Suprapubic skin (tissue), 4 donors: ENCODE measurements at regions not wholly inside any gene's neighbourhood (a gene's known extent, or its start where the extent isn't known, plus 50 kb on each side); places are given as distances from the start of the nearest gene placed in this dataset.

Experiments used
- DNase-seq, 2 donors: peaks; one replicate each; pipeline ENCODE4 v3.0.0-alpha.2; 2019; ENCODE audit warnings: low spot score in 2 of 2
- H3K27ac ChIP-seq: fragments of 200-600 bp; sonication (generic); one replicate; pipeline ENCODE4 v1.5.1; 2019
- H3K27me3 ChIP-seq: fragments of 200-600 bp; sonication (generic); one replicate; pipeline ENCODE4 v1.5.1; 2019
- H3K36me3 ChIP-seq: fragments of 200-600 bp; sonication (generic); one replicate; pipeline ENCODE4 v1.5.1; 2019
- H3K4me1 ChIP-seq: fragments of 200-600 bp; sonication (generic); one replicate; pipeline ENCODE4 v1.5.1; 2019
- H3K4me3 ChIP-seq: fragments of 200-600 bp; sonication (generic); one replicate; pipeline ENCODE4 v1.5.1; 2019; ENCODE audit warnings: mild to moderate bottlenecking
- H3K9me3 ChIP-seq: fragments of 200-600 bp; sonication (generic); one replicate; pipeline ENCODE4 v1.5.1; 2019
- CTCF ChIP-seq, 2 donors: fragments of 200-600 bp in 1 of 2; fragments of 450-650 bp in 1 of 2; sonication (generic) in 1 of 2; IDR thresholded peaks; one replicate each; pipeline ENCODE4 v1.5.1; 2016 to 2019; ENCODE audit warnings: antibody characterized with exemption in 2 of 2, mild to moderate bottlenecking in 1 of 2, moderate library complexity in 1 of 2
- EP300 ChIP-seq: sonication (generic); formaldehyde crosslinking; IDR thresholded peaks from one replicate; pipeline ENCODE4 v1.6.1; 2017; ENCODE audit warnings: antibody characterized with exemption
- POLR2A ChIP-seq, 2 donors: fragments of 450-650 bp; IDR thresholded peaks; one replicate each; pipeline ENCODE4 v1.6.1; 2017; ENCODE audit warnings: antibody characterized with exemption in 2 of 2, mild to moderate bottlenecking in 2 of 2, moderate library complexity in 2 of 2
- POLR2AphosphoS5 ChIP-seq, 3 donors: sonication (generic); formaldehyde crosslinking; IDR thresholded peaks; one replicate each; pipeline ENCODE4 v1.6.1; 2017; ENCODE audit warnings: antibody characterized with exemption in 3 of 3
- WGBS: methylation state at CpG from one replicate; pipeline ENCODE4 v1.1.5; 2018; 5-methylcytosine and 5-hydroxymethylcytosine counted together

GRCh38 chr3:63037116-63037515 is 161.9 kb upstream of the CADPS start:
- H3K4me3 ChIP-seq: no peak overlapping the region
- H3K36me3 ChIP-seq: no peaks in the 10 kb centered on the region
- no peak for DNase-seq
- WGBS: 66% methylated on average over 4 of the region's 4 CpGs
- no peak for TF ChIP-seq EP300
- TF ChIP-seq CTCF (IDR thresholded peaks at IDR 0.05): no peak
- TF ChIP-seq POLR2AphosphoS5 (IDR thresholded peaks at IDR 0.05): no peak
- no peak for TF ChIP-seq POLR2A (IDR thresholded peaks at IDR 0.05)
- H3K27ac ChIP-seq: no peak overlapping the region
- H3K27me3 ChIP-seq: no peaks in the 10 kb centered on the region
- no peaks in the 10 kb centered on the region for H3K4me1 ChIP-seq
- no peaks in the 10 kb centered on the region for H3K9me3 ChIP-seq

- WGBS: 68% methylated on average over 3 of the region's 3 CpGs
- Histone ChIP-seq H3K4me3 (no peak overlapping the region), H3K36me3 (no peaks in the 10 kb centered on the region), H3K27ac (no peak overlapping the region), H3K4me1 (no peaks in the 10 kb centered on the region), H3K27me3 (no peaks in the 10 kb centered on the region), H3K9me3 (no peaks in the 10 kb centered on the region)
- DNase-seq: no peak
- TF ChIP-seq CTCF (IDR thresholded peaks at IDR 0.05) (no peak), POLR2A (IDR thresholded peaks at IDR 0.05) (no peak), POLR2AphosphoS5 (IDR thresholded peaks at IDR 0.05) (no peak), EP300 (no peak)
These were observed 167.6 kb upstream of the CADPS start for GRCh38 chr3:63042833-63043232.

DNA sequence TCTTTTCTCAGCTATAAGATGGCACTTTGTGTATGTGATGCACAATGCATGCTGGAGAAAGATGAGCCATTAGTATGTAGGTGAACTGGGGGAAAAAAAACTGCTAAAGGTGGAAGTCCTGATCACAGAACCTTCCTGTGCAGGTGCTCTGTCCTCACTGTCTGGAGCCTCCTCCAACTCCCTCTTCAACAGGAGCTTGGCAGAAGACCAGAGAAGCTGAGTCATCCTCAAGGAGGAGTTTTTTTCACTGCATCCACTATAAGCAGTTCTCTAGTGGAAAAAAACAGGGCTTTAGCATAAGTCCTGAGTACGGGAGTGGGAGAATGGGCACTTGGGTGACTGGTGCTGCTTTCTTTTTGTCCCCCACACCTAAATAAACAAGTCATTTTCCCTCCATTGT is 168.4 kb upstream of the CADPS start:
- WGBS: 63% methylated on average over 1 of the region's 1 CpG
- DNase-seq: no peak
- Histone ChIP-seq H3K36me3 (no peaks in the 10 kb centered on the region), H3K27me3 (no peaks in the 10 kb centered on the region), H3K27ac (no peak overlapping the region), H3K4me1 (no peaks in the 10 kb centered on the region), H3K9me3 (no peaks in the 10 kb centered on the region), H3K4me3 (no peak overlapping the region)
- TF ChIP-seq POLR2A (IDR thresholded peaks at IDR 0.05) (no peak), CTCF (IDR thresholded peaks at IDR 0.05) (no peak), POLR2AphosphoS5 (IDR thresholded peaks at IDR 0.05) (no peak), EP300 (no peak)

- DNase-seq: no peak
- Histone ChIP-seq H3K36me3 (no peaks in the 10 kb centered on the region), H3K4me3 (no peak overlapping the region), H3K27ac (no peak overlapping the region), H3K9me3 (no peaks in the 10 kb centered on the region), H3K27me3 (no peaks in the 10 kb centered on the region), H3K4me1 (no peaks in the 10 kb centered on the region)
- TF ChIP-seq CTCF (IDR thresholded peaks at IDR 0.05) (no peak), EP300 (no peak), POLR2A (IDR thresholded peaks at IDR 0.05) (no peak), POLR2AphosphoS5 (IDR thresholded peaks at IDR 0.05) (no peak)
- 66% methylated on average over 2 of the region's 2 CpGs for WGBS
These were observed 170.9 kb upstream of the CADPS start for GRCh38 chr3:63046152-63046551.

GRCh38 chr3:63046580-63046979 is 171.4 kb upstream of the CADPS start:
- no peaks in the 10 kb centered on the region for H3K36me3 ChIP-seq
- no peak overlapping the region for H3K27ac ChIP-seq
- DNase-seq: no peak
- H3K9me3 ChIP-seq: no peaks in the 10 kb centered on the region
- H3K27me3 ChIP-seq: no peaks in the 10 kb centered on the region
- no peak overlapping the region for H3K4me3 ChIP-seq
- 64% methylated on average over 4 of the region's 4 CpGs for WGBS
- TF ChIP-seq EP300: no peak
- H3K4me1 ChIP-seq: no peaks in the 10 kb centered on the region

DNA sequence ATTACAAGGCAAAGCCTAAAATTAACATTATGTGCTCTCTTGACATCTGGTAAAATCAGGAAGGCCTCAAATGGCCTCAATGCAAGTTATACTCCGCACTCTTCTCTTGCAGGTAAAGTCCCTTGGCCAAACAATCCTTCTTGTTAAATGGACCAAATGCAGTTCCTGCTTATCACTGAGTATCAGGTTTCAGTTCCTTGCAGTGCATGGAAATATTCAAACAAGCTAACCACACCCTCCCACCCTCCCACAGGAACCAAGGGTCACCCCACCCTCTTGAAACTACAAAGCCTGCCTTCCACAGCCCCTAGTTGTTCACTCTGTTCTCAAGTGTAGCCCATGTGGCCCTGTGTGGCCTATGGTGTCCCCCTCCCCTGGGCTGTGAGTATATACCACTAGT is 171.9 kb upstream of the CADPS start:
- 100% methylated on average over 1 of the region's 1 CpG for WGBS
- Histone ChIP-seq H3K36me3 (no peaks in the 10 kb centered on the region), H3K27me3 (no peaks in the 10 kb centered on the region), H3K4me3 (no peak overlapping the region), H3K4me1 (no peaks in the 10 kb centered on the region), H3K27ac (no peak overlapping the region), H3K9me3 (no peaks in the 10 kb centered on the region)
- TF ChIP-seq POLR2AphosphoS5 (IDR thresholded peaks at IDR 0.05) (no peak), POLR2A (IDR thresholded peaks at IDR 0.05) (no peak), EP300 (no peak), CTCF (IDR thresholded peaks at IDR 0.05) (no peak)
- DNase-seq: no peak
